IPS DF 4.7 (cell line): ENCODE measurements at regions not wholly inside any gene's neighbourhood (a gene's known extent, or its start where the extent isn't known, plus 50 kb on each side); places are given as distances from the start of the nearest gene placed in this dataset.

Experiments used
- DNase-seq: peaks from one replicate; pipeline ENCODE4 v3.0.0-alpha.2; 2013; ENCODE audit warnings: low spot score; ENCODE audit errors: extremely low read depth

DNA sequence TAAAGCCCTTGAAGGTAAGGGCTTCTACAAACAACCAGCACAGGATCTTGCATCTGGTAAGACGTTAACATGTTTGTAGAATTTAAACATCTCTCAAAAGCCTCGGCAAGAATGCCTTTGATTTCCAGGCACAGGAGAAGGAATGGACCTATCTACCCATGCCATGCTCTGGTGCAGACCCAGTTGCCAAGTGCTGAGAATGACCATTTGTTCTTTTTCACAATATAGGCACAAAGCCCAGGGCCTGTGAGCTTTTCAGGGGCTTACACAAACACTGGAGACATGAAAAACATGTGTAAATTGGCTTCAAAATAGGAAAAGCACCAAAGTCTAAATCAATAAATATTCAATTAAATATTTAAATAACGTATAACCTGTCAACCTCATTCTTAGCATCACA is 266.9 kb upstream of the TTC14 start:
- DNase-seq, result no peak

DNA sequence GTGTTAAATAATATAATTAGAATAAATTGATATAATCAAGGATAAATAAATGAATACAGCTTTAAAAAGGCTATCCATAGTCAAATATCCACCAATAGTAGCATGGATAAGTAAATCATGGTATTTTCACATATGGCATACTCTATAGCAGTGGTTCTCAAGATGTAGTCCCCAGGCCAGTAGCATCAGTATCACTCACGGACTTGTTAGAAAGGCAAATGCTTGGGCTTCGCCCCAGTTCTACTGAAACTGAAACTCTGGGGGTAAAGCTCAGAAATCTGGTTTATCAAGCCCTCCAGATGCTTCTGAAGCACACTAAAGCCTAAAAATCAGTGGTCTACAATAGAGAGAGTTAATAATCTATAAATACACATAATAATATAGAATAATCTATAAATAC is 261.6 kb upstream of the TTC14 start:
- DNase-seq, result no peak

DNA sequence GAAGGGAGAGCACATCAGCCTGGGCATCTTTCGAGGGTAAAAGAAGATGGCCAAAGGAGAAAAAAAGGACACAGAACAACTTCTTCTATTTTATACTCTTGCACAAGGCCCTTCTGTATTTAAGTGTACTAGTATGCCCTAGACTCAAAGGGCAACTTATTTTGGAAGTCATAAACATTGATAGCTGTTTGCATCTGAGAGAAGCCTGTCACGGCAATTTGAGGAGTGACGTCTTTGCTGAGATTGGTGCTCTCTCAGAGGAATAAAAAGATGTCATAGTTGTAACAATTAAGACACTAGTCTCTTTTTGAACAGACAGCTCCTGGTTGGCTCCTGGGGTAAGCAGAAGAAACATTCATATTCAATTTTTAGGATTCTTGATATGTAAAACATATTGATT is 260.4 kb upstream of the TTC14 start:
- no peak for DNase-seq

DNA sequence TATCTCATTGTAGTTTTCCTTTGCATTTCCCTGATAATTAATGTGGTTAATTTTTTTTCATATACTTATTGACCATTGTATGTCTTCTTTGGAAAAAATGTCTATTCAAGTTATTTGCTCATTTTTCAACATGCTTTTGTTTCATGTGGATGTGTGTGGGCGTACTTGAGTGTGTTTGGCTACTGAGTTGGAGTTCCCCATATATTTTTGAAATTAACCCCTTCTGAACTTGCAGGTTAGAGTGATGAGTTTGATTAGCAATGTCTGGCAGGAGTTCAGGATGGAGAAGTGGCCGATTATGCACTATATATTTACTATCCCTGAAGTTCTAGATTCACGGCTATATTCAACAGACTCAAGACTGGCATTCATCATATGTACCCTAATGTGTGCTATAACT is 250.4 kb upstream of the TTC14 start:
- DNase-seq, result no peak

DNA sequence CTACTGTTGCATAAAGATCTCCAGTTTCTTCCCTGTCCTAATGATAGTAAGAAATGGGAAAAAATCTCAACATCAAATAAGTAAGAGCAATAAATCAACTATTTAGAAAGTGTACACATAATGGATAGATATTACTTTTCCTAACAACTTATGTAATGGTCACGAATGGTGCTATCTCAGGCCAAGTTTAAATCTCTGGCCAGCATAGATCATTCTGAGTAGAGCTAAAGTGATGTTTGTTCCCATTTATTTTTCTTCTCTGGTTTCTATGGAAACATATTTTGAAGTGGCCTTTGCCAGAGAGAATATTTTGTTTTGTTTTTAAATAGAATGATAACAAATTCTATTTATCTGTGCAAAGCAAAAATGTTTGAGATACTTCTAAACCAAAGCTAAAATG is 249.7 kb upstream of the TTC14 start:
- DNase-seq, result no peak

DNA sequence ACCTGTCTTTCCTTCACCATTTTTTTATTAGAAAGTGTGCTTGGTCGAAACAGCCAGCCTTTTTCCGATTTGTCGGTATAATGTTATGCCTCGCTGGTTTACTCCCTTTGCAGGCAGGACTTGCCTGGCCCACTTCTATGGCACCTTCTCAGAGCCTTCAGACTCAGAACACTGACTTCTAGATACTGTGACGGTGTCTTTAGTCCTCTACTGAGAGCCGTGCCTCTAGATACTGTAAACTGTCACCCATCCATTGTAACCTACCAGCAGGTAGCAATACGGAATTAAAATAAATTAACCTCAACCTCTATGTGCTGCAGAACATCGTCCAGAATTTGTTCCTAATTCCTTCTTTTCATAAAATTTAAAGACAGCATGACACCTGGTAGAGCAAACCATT is 247.7 kb upstream of the TTC14 start:
- DNase-seq, result no peak

DNA sequence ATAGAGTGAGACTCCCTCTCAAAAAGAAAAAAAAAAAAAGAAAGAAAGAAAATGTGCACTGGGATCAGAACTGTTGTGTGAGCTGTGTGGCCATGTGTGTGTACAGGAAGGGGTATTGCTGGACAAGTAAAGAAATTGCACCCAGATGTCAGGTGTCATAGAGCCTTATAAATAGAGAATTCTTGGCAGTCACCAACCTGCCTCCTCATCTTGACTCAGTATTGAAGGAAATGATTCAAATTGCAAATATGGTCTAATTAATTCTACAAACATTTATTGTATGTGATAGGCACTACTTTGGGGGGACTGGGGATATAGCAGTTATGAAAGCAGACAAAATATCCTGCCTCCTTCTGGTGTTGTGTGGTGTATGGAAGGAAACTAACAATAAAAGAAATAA is 243.8 kb upstream of the TTC14 start:
- DNase-seq, result no peak

DNA sequence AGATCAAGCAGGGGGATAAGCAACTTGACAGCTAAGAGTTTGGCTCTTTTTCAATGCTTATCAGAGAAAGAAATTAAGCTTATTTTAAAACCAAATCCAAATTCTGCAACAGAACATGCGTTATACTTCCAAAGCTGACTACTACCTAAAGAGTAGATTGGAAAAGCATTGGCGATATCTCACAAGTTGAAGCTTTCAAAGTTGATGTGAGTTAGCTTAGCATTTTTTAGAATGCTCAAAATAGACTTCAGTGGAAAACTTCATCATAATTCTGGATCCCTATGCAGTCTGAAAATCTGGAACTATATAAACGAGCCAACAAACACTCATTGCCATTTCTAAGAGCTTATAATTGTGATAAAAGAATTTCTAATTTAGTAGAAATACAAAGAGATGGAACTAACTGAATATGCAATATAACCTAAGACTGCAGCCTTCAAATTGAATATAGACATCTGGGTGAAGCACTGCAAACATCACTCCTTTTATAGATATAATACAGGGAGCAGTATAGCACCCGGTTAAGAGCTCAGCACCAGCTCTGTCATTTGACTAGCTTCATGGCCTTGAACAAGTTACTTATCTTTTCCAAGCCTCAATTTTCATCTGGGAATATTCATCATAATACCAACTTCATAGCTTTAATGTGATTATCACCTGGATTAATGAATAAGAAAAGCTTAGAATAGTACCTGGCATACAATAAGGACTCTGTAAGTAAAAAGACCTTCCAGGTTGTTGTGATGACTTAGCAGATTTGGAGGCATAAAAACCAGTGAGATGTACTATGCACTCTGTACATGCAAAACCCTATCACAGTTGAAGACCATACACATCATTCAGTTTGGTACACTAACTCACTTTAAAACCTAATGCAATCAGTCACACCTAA is 242.7 kb upstream of the TTC14 start:
- no peak for DNase-seq

DNA sequence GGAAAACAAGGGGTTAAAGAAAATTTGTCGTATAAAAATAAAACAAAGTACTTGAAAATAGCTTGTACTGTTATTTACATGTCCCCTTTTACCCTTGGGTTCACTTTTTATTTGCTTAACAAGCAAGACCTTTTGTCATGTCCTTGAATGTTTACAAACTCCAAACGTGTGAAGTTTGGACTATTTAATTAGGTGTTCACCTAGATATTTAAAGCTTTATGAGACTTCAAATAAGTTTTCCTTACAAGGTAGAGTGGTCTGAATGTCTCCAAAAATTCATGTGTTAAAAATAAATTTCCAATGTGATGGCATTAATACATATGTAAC is 242.0 kb upstream of the TTC14 start:
- no peak for DNase-seq

DNA sequence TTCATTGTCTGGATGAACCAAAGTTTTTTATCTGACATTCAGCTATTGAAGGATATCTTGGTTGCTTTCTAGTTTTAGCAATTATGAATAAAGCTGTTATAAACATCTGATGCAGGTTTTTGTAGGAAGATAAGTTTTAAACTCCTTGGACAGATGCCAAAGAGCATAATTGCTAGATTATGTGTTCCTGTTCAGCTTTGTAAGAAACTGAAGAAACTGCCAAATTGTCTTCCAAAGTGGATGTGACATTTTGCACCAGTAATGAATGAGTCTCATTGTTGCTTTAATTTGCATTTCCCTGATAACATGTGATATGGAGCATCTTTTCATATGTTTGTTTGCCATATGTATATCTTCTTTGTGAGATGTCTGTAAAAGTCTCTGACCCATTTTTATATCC is 239.9 kb upstream of the TTC14 start:
- no peak for DNase-seq

DNA sequence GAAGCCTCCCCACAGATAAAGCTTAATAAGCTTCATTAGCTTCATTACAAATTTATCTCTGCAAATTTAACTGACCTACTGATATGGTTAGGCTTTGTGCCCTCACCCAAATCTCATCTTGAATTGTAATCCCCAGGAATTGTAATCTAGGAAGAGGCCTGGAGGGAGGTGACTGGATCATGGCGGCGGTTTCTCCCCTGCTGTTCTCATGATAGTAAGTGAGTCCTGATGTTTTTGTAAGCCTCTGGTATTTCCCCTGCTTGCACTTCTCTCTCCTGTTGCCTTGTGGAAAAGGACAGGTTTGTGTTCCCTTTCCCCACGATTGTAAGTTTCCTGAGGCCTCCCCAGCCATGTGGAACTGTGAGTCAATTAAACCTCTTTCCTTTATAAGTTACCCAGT is 226.1 kb upstream of the TTC14 start:
- DNase-seq, result no peak

DNA sequence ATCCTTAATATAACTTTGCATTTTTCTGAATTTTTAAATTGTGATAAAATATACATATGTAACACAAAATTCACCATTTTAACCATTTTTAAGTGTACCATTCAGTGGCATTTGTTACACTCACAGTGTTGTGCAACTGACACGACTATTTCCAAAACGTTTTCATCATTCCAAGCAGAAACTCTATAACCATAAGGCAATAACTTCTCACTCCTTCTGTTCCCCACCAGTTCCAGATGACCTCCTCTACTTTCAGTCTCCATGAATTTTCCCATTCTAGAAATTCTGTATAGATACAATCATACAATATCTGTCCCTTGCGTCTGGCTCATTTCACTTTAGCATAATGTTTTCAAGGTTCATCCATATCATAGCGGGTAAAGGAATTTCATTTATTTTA is 223.5 kb upstream of the TTC14 start:
- no peak for DNase-seq

DNA sequence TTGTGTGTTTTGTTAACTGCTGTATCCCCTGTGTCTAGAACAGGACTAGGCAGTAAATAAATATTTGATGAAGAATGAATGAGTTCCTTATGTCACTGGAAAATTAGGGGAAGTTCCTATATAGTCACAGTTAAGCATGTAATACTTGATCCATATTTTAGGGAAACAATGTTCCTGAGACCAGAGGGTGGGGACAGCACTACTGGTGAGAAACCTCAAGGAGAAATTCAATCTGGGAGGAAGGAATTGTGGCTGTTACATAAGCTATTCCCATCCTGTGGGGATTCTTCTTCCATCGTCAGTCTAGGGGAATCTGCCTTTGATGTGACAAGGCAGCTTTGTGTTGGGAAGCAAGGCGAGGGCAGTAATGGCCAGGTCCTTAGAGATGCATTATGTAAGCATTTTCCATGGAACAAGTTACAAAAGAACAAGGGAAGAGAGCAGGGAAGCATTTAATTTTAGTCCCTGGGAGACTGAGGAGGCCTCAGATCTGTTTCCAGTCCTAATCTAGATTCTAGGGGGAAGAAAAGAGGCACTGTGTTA is 219.3 kb upstream of the TTC14 start:
- no peak for DNase-seq

DNA sequence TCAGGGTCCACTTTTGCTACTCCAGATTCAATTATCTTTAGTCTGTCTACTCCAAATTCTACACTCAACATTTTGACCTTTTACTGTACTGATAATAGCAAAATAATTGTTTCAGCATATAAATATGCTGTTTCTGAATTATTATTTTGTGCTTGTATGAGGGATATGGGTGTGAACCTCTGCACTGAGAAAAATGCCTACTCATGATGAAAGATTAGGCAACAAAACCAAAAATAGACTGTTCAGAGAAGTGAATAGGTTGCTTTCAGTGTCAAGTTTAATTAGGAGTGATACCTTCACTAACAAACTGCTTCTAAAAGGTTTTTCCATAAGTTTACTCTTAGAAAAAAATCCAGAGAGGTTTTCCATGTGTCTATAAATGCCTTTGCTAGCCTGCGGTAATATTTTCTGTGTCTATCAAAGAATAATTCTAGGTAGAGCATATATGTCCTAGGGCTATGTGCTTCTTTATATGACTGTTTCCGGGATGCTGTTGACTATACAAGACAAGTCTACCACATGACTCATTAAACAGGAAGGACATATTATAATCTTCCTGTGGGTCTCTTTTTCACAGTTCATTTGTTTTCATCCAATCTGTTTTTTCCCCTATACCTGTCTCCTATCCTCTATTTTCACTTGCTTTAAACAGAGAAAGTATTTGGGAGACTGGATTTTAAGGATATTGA is 218.5 kb upstream of the TTC14 start:
- DNase-seq, result no peak

DNA sequence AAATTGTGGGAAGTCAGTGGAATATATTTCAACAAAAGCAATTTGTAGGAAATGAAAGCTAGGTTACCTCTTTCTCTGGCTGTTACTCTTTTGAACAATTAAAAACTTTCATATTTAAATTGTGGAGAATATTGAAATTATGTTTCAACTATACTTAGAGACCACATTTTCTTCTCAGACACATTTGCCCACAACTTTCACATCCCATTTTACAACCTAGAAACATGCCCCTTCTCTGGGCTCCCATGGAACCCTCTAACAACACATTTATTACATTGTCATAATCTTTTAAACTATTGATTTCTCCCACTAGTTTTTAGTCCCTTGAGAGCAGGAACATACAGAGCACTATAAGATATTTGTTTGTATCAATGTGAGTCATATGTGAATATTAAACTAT is 211.7 kb upstream of the TTC14 start:
- DNase-seq, result no peak

DNA sequence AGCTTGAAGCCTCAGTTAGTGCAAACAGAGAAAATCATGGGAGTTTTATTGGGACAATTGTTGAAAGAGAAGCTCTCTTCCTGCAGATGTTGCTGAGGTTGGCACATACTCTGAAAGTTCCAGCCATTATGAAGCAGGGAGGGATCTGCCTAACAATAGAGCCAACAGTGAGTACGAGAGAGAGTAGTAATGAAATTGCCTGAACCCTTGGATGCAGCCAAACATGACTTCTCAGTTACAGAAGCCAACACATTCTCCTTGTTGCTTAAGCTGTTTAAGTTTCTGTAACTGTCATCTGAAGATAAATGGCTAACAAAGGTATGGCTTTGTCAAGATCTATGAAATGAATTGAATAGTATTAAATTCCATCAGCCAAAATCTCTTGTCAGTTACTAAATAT is 211.0 kb upstream of the TTC14 start:
- no peak for DNase-seq

DNA sequence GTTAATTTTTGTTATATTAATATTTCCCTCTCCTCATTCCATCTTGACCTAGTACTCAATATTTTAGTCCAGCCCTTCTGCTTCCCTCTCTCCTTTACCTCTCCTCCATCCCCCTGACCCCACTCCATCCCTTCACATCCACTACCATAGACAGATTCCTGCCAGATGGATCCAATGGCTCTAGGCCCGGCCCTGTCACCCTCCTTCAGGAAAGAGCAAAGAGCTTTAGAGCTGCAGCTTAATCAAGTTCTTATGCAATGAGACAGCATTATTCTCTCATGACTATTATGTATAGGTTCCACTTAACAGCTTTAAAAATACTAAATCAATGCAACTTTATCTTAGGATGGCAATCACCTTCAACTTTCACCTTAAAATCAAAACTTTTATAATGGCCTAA is 200.7 kb upstream of the TTC14 start:
- no peak for DNase-seq

DNA sequence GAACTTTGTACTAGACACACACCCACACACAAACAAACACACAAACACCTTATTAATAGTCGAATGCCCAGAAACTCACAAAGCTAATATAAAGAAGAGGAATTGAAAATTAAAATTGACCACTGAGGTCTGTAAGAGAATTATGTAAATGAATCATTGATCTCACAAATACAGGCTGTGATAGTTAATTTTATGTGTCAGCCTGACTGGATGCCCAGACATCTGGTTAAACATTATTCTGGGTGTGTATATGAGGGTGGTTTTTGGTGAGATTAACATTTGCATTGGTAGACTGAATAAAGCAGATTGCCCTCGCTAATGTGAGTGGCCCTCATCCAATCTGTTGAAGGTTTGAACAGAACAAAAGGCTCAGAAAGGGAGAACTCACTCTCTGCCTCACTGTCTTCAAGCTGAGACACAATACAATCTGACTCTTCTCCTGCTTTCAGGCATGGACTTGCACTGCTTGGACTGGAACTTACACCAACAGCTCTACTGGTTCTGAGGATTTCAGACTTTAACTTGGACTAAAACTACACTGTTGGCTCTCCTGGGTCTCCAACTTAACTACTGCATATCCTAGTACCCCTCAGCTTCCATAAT is 199.4 kb upstream of the TTC14 start:
- no peak for DNase-seq

DNA sequence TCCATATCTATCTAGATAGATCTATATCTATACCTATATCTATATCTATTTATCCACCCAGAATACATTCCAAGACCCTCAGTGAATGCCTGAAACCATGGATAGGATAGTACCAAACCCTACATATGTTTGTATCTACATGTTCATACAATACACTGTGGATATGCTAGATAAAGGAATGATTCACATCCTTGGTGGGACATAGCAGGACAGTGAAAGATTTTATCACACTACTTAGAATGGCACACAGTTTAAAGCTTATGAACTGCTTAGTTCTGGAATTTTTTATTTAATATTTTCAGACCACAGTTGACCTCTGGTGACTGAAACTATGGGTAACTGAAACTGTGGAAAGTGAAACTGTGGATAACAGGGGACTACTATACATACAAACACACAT is 198.8 kb upstream of the TTC14 start:
- DNase-seq, result no peak

DNA sequence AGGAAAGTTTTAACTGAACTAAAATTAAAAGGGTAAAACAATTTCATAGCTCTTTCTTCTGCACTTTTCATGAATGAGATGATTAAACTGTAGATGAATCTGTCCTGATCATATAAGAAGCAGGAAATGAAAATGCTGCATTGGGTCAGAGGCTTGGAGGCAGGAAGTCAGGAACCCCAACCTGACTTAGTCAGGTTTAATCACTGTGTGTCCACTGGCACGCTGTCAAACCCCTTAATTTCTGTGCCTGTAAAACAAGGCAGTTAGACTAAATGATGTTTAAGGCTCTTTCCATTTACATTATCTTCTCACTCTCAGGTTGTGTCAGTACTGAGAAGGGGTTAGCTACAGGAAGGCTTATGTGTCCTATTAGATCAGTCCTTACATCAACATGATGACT is 193.3 kb upstream of the TTC14 start:
- no peak for DNase-seq

DNA sequence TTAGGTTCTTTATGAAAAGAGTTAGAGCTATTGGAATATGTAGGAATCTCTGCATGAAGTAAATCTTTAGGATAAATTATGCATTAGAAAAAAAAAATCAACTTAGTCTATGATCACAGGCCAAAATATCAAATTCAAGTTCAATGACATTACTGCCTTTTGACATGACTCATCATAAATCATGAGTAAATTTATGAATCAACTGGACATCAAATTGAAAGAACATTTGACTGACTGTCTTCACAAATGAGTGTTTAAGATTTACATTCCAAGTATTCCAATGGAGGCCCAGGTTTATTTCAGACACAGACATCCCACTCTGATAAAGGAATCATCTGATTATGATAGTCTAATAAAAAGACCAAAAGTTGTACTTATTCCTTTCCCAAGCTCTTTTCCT is 192.8 kb upstream of the TTC14 start:
- DNase-seq, result no peak

DNA sequence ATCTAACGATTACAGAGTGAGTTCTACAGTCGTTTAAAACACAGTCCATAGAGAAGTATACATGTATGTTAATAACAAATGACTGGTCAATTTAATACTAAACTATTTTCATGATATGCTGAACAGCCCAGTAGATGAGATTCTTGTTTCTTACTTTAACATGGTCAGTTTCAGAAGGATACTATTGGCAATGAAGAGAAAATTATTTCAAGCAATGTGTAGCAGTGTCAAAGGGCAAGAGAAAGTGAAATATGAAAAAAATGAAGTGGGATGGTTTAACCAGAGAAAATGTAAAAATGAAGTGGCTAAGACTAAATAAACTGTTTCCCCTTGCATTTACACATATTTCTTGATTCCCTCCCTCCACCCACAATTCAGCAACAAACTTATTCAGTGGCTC is 192.1 kb upstream of the TTC14 start:
- DNase-seq, result no peak

DNA sequence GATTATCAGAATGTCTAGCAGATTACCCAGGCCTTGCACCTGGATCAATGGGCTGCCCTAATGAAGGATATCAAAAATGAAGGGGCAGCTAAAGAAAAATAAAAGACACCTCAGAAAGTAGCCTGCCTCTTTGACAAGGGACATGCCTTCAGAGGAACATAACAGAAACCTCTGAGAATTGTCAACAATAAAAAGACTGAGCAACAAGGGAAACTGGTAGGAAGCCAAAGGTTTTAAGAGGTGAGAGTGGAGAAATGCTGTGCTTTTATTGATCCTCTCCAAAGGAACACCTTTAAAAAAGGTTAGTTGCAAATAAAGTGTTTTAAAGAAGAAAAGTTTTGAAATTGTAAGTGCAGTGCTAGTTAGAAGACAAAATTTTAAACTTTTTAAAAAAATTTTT is 187.8 kb upstream of the TTC14 start:
- no peak for DNase-seq
